Frontal cortex (tissue), 3 donors: ENCODE measurements at regions not wholly inside any gene's neighbourhood (a gene's known extent, or its start where the extent isn't known, plus 50 kb on each side); places are given as distances from the start of the nearest gene placed in this dataset.
"Not testable (repeated sequence)": the region's sequence is repeated elsewhere in the genome, so short reads cannot be mapped to it uniquely, and the experiment has no call there.

ENCODE experiments used
- DNase-seq, 2 donors: peaks; one replicate each; pipeline ENCODE4 v3.0.0; 2012; ENCODE audit warnings: low spot score in 2 of 2
- FAIRE-seq: peaks from 2 replicates; lab custom pipeline; 2012; peaks lifted over from hg19 to GRCh38; lab: Jason Lieb, UNC
- donor health status: control.
- donor health status: control.
- donor health status: control.

GRCh38 chr16:60001523-60001922, 1267.4 kb upstream of the GOT2 start:
- FAIRE-seq: no peak

GRCh38 chr16:59997706-59998105, 1263.6 kb upstream of the GOT2 start:
- DNase-seq (no peak), FAIRE-seq (no peak)

More at GRCh38 chr16:60001523-60001922, 1267.4 kb upstream of the GOT2 start:
- DNase-seq: no peak

GRCh38 chr16:59993101-59993500, 1259.0 kb upstream of the GOT2 start:
- DNase-seq: no peak
- no peak for FAIRE-seq

DNA sequence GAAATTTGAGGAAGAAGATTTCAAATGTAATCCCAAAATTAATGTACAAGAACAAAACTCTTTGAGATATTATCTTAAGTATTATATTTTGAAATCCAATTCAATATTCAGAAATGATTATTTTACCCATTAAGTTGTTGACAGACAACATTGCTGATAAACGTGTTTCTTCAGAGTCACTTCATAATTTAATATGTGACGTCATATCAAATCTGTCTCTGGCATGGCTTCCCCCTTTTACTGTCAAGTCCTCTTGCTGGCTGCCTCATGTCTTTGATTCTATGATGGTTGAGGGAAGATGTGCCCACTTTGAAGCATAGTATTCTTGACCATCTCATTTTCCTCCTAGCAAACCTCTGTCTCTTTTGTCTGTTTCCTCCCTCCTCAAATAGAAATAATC, 1257.1 kb upstream of the GOT2 start:
- no peak for DNase-seq
- FAIRE-seq: peak; percentile 23

DNA sequence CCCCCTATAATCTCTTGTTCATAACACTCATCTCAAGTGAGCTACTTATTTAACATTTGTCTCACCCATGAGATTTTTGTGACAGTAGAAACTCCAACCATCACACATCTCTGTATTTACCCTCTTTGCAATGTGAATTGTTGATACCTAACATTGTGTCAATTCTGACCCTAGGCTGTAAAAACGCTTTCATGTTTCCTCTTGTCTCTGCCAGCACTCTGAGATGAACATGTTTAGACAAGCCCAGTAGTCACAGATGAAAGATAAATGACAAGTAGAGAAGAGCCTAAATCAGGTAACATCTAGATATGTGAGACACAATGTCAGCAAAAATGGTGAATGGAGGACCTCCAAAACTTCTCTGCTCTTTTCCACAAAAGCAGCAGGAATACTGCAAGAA, 1254.5 kb upstream of the GOT2 start:
- no peak for FAIRE-seq

DNA sequence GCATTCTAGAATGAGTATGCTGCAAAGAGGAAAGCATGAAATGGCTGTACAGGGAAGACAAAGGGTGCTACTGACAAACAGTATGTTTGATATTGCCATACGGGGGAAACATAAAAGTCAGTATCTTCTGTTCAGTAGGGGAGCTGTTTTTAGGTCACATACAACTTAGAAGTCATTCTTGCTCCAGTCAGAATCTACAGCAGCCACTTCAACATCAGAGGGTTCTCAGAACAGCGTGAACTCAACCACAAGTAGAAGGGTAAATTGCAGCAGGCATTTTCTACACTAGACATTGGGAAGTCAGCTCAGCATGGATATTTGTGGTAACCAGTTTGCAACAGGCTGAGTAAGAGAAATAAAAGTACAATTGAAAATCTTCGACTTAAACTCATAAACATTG, 1241.8 kb upstream of the GOT2 start:
- FAIRE-seq (no peak), DNase-seq (no peak)

More for the DNA sequence above, 1254.5 kb upstream of the GOT2 start:
- DNase-seq: no peak

DNA sequence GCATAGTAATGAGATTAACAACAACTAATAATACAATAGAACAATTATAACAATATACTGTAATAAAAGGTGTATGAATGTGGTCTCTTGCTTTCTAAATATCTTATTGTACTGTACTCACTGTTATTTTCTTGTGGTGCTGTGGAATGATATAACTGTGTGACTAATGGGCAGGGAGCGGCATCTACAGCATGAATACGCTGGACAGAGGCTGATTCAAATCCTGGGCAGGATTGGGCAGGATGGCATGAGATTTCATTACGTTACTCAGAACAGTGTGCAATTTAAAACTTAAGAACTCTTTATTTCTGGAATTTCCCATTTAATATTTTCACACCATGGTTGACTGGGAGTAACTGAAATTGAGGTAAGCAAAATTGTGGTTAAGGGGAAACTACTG, 1239.8 kb upstream of the GOT2 start:
- DNase-seq (no peak), FAIRE-seq (no peak)

- FAIRE-seq: no peak
- no peak for DNase-seq
Measured at GRCh38 chr16:59971264-59971663, 1237.1 kb upstream of the GOT2 start.

DNA sequence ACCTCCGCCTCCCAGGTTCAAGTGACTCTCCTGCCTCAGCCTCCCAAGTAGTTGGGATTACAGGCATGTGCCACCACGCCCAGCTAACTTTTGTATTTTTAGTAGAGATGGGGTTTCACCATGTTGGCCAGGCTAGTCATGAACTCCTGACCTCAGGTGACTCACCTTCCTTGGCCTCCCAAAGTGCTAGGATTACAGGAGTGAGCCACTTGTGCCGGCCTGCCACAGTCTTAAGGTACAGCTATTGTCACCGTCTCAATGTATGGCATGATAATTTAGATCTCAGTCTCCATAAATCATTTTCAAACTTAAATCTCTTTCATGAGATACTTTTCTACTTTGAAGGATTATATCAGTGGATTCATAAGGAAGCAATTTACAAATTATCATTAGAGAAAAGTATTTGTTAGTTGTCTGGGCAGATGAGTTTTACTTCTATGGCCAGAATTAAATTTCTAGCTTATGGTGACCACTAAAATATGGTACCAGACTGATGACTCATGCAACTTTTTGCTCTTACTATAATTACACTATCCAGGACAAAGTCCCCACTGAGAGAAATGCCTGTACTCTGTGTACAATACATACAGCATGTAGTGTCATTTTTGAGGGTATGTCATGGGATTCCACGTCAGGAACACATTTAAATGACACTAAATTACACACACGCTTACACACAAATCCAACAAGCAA, 1230.3 kb upstream of the GOT2 start:
- DNase-seq (no peak), FAIRE-seq (no peak)

DNA sequence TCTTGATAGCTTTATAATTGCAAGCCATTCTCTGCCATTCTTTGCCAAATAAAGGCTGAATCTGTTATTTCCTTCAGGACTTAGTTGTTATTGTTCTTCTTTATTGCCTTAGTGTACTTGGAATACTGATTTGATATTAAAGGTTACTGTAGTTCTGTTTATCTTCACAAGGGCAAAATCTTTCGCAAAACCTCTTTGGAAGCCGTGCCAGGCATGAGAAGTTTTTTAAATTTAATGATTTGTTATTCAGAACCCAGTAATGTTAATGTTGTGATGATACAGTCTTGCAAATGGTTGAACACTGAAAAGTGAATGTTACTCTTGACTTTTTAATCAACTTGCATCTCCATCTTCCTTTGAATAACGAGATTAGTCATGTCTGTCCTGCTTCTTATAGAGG, 1225.2 kb upstream of the GOT2 start:
- FAIRE-seq: no peak
- DNase-seq: no peak

DNA sequence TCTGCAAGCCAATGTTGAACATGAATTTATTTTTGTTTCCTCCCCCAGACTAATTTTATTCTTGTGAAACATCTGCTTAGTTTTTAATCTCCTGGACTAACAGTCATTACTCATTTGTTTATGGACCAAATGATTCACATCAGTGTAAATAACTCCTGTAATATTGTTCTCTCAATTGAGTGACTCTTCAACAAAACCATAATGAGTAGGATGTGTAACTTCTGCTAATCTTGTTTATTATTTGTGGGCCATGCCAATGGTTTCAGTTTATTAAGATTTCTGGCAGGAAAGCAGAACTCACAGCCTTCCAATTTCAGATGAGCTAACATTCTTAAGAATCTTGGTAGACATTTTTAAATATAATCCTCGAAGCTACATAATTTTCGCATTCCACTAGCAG, 1216.3 kb upstream of the GOT2 start:
- FAIRE-seq: no peak
- no peak for DNase-seq

DNA sequence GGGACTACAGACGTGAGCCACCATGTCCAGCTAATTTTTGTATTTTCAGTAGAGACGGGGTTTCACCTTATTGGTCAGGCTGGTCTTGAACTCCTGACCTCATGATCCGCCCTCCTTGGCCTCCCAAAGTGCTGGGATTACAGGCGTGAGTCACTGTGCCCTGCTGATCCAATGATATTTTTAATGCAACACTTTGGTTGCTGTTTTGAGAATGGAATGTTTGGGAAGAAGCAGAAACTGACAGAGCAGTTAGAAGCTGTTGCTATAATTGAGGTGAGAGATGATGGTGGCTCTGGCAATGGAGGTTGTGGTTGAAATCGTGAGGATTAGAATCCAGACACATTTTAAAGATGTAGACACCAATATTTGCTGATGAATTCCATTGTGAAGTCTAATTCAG, 1209.9 kb upstream of the GOT2 start:
- FAIRE-seq, DNase-seq: not testable (repeated sequence)

- FAIRE-seq (no peak), DNase-seq (no peak)
Measured at GRCh38 chr16:59941594-59941993, 1207.5 kb upstream of the GOT2 start.

DNA sequence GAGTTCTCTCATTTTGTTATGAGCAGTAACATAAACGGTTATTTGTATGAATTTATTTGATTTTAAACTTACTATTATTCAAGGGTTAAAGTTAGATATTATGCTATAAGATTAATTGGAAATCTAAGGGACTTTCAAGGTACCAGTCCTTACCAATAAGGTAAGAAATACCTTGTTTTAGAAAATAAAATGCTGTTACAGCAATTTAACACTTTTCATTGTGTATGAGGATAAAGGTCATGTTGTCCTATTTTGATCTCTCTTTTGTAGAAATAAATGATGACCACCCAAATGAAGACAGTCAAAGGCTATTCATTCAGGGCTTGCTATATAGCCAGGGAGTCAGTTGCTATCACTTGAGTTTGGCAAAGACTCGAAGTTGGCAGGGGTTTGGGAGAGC, 1185.9 kb upstream of the GOT2 start:
- DNase-seq (no peak), FAIRE-seq (no peak)

- FAIRE-seq (peak; percentile 23), DNase-seq (no peak)
Measured at GRCh38 chr16:59913666-59914065, 1179.5 kb upstream of the GOT2 start.

DNA sequence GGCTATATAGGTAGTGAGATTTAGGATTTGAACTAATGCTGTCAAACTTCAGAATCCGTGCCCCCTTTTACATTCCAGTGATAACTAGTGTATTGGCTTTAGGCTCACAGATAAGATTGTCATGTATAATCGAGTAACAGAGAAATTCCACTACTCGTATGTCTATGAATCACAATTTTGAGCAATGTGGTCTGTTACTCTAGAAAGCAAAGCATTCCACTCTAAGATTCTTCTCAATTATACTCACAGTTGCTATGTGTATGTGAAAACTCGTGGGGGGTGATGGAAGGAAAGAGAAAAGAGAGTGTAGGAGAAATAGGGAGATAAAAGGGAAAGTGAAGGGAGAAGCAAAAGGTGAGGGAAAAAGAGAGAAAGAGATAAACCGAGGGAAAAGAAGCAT, 1175.1 kb upstream of the GOT2 start:
- DNase-seq (no peak), FAIRE-seq (no peak)

GRCh38 chr16:59907611-59908010, 1173.5 kb upstream of the GOT2 start:
- DNase-seq: no peak
- no peak for FAIRE-seq

- no peak for FAIRE-seq
Measured at GRCh38 chr16:59905606-59906005, 1171.5 kb upstream of the GOT2 start.

DNA sequence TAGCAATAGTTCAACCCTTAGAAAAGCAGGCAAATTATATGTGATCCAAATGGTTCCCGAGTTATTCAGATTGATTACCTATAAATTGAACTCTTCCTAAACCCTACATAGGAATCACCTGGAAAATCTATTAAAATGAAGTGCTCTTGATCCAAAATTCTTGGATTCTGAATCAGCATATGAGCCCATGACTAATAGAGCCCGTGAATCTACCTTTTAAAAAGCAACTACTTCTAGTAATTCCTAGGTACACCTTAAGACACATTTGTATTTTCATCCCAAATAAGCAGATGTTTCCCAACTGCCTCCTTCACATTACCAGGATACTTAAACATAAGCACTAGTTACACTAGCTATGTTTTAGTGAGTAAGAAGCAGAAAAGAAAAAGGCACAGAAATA, 1171.0 kb upstream of the GOT2 start:
- FAIRE-seq: no peak

More at GRCh38 chr16:59905606-59906005, 1171.5 kb upstream of the GOT2 start:
- no peak for DNase-seq

GRCh38 chr16:59899940-59900339, 1165.8 kb upstream of the GOT2 start:
- FAIRE-seq (no peak), DNase-seq (no peak)

More for the DNA sequence above, 1171.0 kb upstream of the GOT2 start:
- no peak for DNase-seq

GRCh38 chr16:59892376-59892775, 1158.3 kb upstream of the GOT2 start:
- no peak for DNase-seq
- no peak for FAIRE-seq

DNA sequence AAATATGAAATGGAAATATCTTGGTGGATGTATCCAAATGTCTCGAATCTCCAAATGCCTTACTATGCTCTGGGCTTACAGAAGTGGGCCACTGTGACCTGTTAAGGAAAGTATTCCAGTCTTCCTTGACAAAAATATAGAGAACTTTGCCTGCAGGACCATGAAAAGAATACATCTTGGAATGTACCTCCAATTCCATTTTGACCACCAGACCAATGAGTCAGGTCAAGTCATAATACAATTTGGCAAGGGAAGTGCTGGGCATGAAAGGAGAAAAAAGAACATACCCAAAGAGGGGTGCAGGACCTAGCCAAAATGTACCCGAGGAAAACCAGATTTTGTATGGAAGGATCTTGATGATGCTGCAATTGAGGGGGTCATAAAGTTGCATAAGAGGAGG, 1153.7 kb upstream of the GOT2 start:
- no peak for FAIRE-seq
- DNase-seq: no peak
